HCT116 (cell line): ENCODE measurements at regions not wholly inside any gene's neighbourhood (a gene's known extent, or its start where the extent isn't known, plus 50 kb on each side); places are given as distances from the start of the nearest gene placed in this dataset.
"Not testable (repeated sequence)": the region's sequence is repeated elsewhere in the genome, so short reads cannot be mapped to it uniquely, and the experiment has no call there.

ENCODE experiments used
- EZH2phosphoT487 ChIP-seq: fragments of 200-600 bp; IDR thresholded peaks from 2 replicates; pipeline ENCODE4 v1.6.1; 2018; ENCODE audit warnings: antibody characterized with exemption, borderline replicate concordance
- POLR2A ChIP-seq: IDR thresholded peaks from 2 replicates; pipeline ENCODE4 v1.7.0; 2011; ENCODE audit warnings: borderline replicate concordance; ENCODE audit not compliant: insufficient read depth, insufficient read length; ENCODE audit errors: extremely low read depth
- TCF7L2 ChIP-seq: IDR thresholded peaks from 2 replicates; pipeline ENCODE4 v1.7.0; 2011; ENCODE audit warnings: borderline replicate concordance, inconsistent platforms; ENCODE audit not compliant: insufficient read depth, insufficient read length; ENCODE audit errors: extremely low read depth
- TF ChIP-seq, protein P1 (sequence below), 3 experiments: fragments of 200-600 bp in 1 of 3; sonication (generic) in 1 of 3; IDR thresholded peaks in 2 of 3; conservative IDR thresholded peaks in 1 of 3; 2 replicates each; pipeline ENCODE4 v1.5.1; 2012 to 2017; ENCODE audit warnings: low read depth in 2 of 3, low read length in 2 of 3, antibody characterized with exemption in 1 of 3, borderline replicate concordance in 1 of 3, control low read depth in 1 of 3, mild to moderate bottlenecking in 1 of 3, mixed read lengths in 1 of 3, mixed run types in 1 of 3, moderate library complexity in 1 of 3; ENCODE audit not compliant: insufficient read depth in 1 of 3

- not testable (repeated sequence) for TF ChIP-seq POLR2A, TCF7L2, EZH2phosphoT487
- TF ChIP-seq, protein P1, sequence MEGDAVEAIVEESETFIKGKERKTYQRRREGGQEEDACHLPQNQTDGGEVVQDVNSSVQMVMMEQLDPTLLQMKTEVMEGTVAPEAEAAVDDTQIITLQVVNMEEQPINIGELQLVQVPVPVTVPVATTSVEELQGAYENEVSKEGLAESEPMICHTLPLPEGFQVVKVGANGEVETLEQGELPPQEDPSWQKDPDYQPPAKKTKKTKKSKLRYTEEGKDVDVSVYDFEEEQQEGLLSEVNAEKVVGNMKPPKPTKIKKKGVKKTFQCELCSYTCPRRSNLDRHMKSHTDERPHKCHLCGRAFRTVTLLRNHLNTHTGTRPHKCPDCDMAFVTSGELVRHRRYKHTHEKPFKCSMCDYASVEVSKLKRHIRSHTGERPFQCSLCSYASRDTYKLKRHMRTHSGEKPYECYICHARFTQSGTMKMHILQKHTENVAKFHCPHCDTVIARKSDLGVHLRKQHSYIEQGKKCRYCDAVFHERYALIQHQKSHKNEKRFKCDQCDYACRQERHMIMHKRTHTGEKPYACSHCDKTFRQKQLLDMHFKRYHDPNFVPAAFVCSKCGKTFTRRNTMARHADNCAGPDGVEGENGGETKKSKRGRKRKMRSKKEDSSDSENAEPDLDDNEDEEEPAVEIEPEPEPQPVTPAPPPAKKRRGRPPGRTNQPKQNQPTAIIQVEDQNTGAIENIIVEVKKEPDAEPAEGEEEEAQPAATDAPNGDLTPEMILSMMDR (IDR thresholded peaks at IDR 0.05 in 2 of 3, conservative IDR thresholded peaks at IDR 0.05 in 1 of 3; ENCODE audit: borderline replicate concordance in 1 of 3, insufficient read depth in 1 of 3, low read depth in 2 of 3, low read length in 2 of 3): not testable (repeated sequence)
Observed at GRCh38 chr2:55773651-55774050, 80.0 kb upstream of the PNPT1 start.
